MM.1S (cell line): ENCODE measurements at regions not wholly inside any gene's neighbourhood (a gene's known extent, or its start where the extent isn't known, plus 50 kb on each side); places are given as distances from the start of the nearest gene placed in this dataset.

ENCODE experiments used
- DNase-seq: peaks from one replicate; pipeline ENCODE4 v3.0.0-alpha.2; 2015
- H2AFZ ChIP-seq: fragments of 300-600 bp; sonication (generic); 2 replicates; pipeline ENCODE4 v1.6.0; 2016; ENCODE audit warnings: antibody characterized with exemption, low read length
- H3F3A ChIP-seq: fragments of 300-600 bp; sonication (generic); 2 replicates; pipeline ENCODE4 v1.6.1; 2016; ENCODE audit warnings: mild to moderate bottlenecking, antibody characterized with exemption, low read length, moderate library complexity, mixed read lengths; ENCODE audit not compliant: insufficient read depth
- H3K27ac ChIP-seq: fragments of 300-600 bp; sonication (generic); 2 replicates; pipeline ENCODE4 v1.5.1; 2016; ENCODE audit warnings: mild to moderate bottlenecking, low read length
- H3K27me3 ChIP-seq: fragments of 300-600 bp; sonication (generic); replicated peaks from 2 replicates; pipeline ENCODE4 v1.6.0; 2016; ENCODE audit warnings: low read length; ENCODE audit not compliant: insufficient read depth
- H3K36me3 ChIP-seq: fragments of 300-600 bp; sonication (generic); replicated peaks from 2 replicates; pipeline ENCODE4 v1.6.1; 2016; ENCODE audit warnings: mild to moderate bottlenecking, low read length, mixed read lengths; ENCODE audit not compliant: insufficient read depth
- H3K4me1 ChIP-seq: fragments of 300-600 bp; sonication (generic); 2 replicates; pipeline ENCODE4 v1.6.1; 2016; ENCODE audit warnings: low read length, mixed read lengths
- H3K4me2 ChIP-seq: fragments of 300-600 bp; sonication (generic); 2 replicates; pipeline ENCODE4 v1.6.0; 2016; ENCODE audit warnings: low read depth, low read length
- H3K4me3 ChIP-seq: fragments of 300-600 bp; sonication (generic); 2 replicates; pipeline ENCODE4 v1.5.1; 2016; ENCODE audit warnings: low read length, mixed read lengths
- H3K79me2 ChIP-seq: fragments of 300-600 bp; sonication (generic); 2 replicates; pipeline ENCODE4 v1.6.1; 2016; ENCODE audit warnings: mixed run types, low read length, mixed read lengths
- H3K9ac ChIP-seq: fragments of 300-600 bp; sonication (generic); 2 replicates; pipeline ENCODE4 v1.6.1; 2016; ENCODE audit warnings: low read length, mixed read lengths
- H3K9me2 ChIP-seq: fragments of 300-600 bp; sonication (generic); replicated peaks from 2 replicates; pipeline ENCODE4 v1.6.1; 2016; ENCODE audit warnings: mild to moderate bottlenecking, low read length, mixed read lengths; ENCODE audit not compliant: insufficient read depth
- H3K9me3 ChIP-seq: fragments of 300-600 bp; sonication (generic); replicated peaks from 2 replicates; pipeline ENCODE4 v1.6.1; 2016; ENCODE audit warnings: mild to moderate bottlenecking, low read length, mixed read lengths; ENCODE audit not compliant: insufficient read depth
- H4K20me1 ChIP-seq: fragments of 300-600 bp; sonication (generic); 2 replicates; pipeline ENCODE4 v1.6.1; 2016; ENCODE audit warnings: mild to moderate bottlenecking, low read length, moderate library complexity, mixed read lengths; ENCODE audit not compliant: insufficient read depth
- EZH2 ChIP-seq: fragments of 300-600 bp; sonication (generic); optimal IDR thresholded peaks from 2 replicates; pipeline ENCODE3; 2017; ENCODE audit warnings: low read depth, mild to moderate bottlenecking, antibody characterized with exemption, low read length, mixed read lengths
- EZH2phosphoT487 ChIP-seq: fragments of 300-600 bp; sonication (generic); IDR thresholded peaks from 2 replicates; pipeline ENCODE4 v1.6.1; 2018; ENCODE audit warnings: antibody characterized with exemption, low read length
- TF ChIP-seq, protein P1 (sequence below): fragments of 300-600 bp; sonication (generic); IDR thresholded peaks from 2 replicates; pipeline ENCODE4 v1.5.1; 2016; ENCODE audit warnings: antibody characterized with exemption, low read length, mixed read lengths

DNA sequence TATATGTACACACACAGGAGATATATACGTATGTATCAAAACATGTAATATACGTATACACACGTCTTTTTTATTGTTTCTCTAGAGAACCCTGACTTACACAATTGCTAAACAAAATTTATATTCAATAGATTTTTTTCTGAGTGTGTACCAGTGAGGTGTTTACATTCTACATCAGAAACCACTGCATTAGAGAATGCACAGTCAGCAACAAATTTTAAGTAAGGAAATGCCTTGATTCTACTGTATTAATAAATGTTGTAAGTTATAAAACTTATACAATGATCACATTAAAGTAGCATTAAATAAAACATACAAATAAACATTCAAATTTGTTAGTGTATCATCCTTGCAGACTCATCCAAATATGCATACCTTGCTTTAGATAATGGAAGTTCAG, 376.4 kb upstream of the FAM98A start:
- no peak overlapping the region for H3K4me2 ChIP-seq
- H3K27ac ChIP-seq, result no peak overlapping the region
- H3K4me3 ChIP-seq, result no peak overlapping the region
- H3K36me3 ChIP-seq, result no peaks in the 10 kb centered on the region
- H3K79me2 ChIP-seq, result no peaks in the 10 kb centered on the region
- no peak overlapping the region for H2AFZ ChIP-seq
- TF ChIP-seq EZH2 (no peak), EZH2phosphoT487 (no peak)
- TF ChIP-seq, protein P1, sequence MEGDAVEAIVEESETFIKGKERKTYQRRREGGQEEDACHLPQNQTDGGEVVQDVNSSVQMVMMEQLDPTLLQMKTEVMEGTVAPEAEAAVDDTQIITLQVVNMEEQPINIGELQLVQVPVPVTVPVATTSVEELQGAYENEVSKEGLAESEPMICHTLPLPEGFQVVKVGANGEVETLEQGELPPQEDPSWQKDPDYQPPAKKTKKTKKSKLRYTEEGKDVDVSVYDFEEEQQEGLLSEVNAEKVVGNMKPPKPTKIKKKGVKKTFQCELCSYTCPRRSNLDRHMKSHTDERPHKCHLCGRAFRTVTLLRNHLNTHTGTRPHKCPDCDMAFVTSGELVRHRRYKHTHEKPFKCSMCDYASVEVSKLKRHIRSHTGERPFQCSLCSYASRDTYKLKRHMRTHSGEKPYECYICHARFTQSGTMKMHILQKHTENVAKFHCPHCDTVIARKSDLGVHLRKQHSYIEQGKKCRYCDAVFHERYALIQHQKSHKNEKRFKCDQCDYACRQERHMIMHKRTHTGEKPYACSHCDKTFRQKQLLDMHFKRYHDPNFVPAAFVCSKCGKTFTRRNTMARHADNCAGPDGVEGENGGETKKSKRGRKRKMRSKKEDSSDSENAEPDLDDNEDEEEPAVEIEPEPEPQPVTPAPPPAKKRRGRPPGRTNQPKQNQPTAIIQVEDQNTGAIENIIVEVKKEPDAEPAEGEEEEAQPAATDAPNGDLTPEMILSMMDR, result no peak
- no peaks in the 10 kb centered on the region for H3K27me3 ChIP-seq
- no peaks in the 10 kb centered on the region for H3K9me2 ChIP-seq
- no peaks in the 10 kb centered on the region for H3K9me3 ChIP-seq
- no peaks in the 10 kb centered on the region for H4K20me1 ChIP-seq
- H3F3A ChIP-seq, result peaks cover 6% of the 10 kb centered on the region
- no peak for DNase-seq
- peaks cover 20% of the 10 kb centered on the region for H3K4me1 ChIP-seq
- no peak overlapping the region for H3K9ac ChIP-seq

DNA sequence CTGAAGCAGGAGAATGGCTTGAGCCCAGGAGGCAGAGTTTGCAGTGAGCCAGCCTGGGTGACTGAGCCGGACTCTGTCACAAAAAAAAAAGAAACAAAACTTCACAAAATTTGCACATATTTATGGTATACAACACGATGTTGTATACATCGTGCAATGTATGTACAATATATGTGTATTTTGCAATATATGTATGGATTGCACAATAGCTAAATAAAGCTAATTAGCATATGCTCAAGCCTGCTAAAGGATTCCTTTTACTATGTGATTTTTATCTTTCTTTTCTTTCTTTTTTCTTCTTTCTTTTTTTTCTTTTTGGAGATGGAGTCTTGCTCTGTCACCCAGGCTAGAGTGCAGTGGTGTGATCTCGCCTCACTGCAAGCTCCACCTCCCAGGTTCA, 368.0 kb upstream of the FAM98A start:
- H3K4me1 ChIP-seq, result no peaks in the 10 kb centered on the region
- no peak for DNase-seq
- no peaks in the 10 kb centered on the region for H3K27me3 ChIP-seq
- no peaks in the 10 kb centered on the region for H3K9me2 ChIP-seq
- H3K9me3 ChIP-seq, result no peaks in the 10 kb centered on the region
- no peak overlapping the region for H3K9ac ChIP-seq
- no peak overlapping the region for H3K4me2 ChIP-seq
- no peak overlapping the region for H3K27ac ChIP-seq
- no peaks in the 10 kb centered on the region for H4K20me1 ChIP-seq
- H3K36me3 ChIP-seq, result no peaks in the 10 kb centered on the region
- no peak for TF ChIP-seq EZH2
- TF ChIP-seq, protein P1, result no peak
- TF ChIP-seq EZH2phosphoT487, result no peak
- H3K4me3 ChIP-seq, result no peak overlapping the region
- no peaks in the 10 kb centered on the region for H3K79me2 ChIP-seq
- no peaks in the 10 kb centered on the region for H3F3A ChIP-seq
- no peak overlapping the region for H2AFZ ChIP-seq

DNA sequence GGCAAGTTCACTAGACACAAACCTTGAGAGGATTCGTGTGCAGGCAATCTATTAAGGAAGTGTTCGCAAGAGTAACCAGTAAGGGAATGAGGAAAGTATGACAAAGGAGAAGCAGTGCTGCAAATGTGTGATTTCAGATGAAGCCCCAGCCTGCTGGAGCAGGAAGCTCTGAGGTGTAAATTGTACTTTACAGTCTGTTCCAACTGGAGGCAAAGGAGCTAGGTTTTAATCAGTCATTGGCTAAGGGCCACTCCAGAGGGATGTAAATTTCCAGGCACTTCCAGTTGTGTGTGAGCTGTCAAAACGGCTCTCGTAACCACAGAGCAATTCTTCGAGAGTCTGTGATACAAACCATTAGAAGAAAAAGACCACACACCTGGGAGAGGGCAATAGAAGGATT, 359.5 kb upstream of the FAM98A start:
- H3K27me3 ChIP-seq, result no peaks in the 10 kb centered on the region
- no peaks in the 10 kb centered on the region for H3K9me2 ChIP-seq
- H3K36me3 ChIP-seq, result no peaks in the 10 kb centered on the region
- H3F3A ChIP-seq, result no peaks in the 10 kb centered on the region
- no peak overlapping the region for H3K27ac ChIP-seq
- no peaks in the 10 kb centered on the region for H3K9me3 ChIP-seq
- no peak for DNase-seq
- no peak overlapping the region for H3K4me2 ChIP-seq
- no peaks in the 10 kb centered on the region for H3K79me2 ChIP-seq
- no peaks in the 10 kb centered on the region for H3K4me1 ChIP-seq
- no peak overlapping the region for H3K9ac ChIP-seq
- H4K20me1 ChIP-seq, result no peaks in the 10 kb centered on the region
- TF ChIP-seq, protein P1, result no peak
- TF ChIP-seq EZH2phosphoT487 (no peak), EZH2 (no peak)
- no peak overlapping the region for H3K4me3 ChIP-seq
- no peak overlapping the region for H2AFZ ChIP-seq

DNA sequence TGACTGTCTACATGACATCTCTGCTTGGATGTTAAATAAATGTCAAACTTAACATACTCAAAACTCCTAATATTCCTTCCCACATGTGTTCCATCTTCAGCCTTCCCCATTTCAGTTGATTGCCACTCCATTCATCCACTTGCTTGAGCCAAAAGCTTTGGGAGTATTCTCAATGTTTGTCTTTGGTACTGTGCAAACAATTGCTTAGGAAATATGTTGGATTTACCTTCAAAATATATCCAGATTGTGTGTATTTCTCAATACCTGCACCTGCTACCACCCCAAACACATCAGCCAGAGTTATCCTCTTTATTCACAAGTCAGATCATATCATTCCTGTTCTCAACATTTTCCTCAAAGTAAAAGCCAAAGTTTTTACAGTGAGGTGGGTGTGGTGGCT, 350.3 kb upstream of the FAM98A start:
- TF ChIP-seq EZH2 (no peak), EZH2phosphoT487 (no peak)
- TF ChIP-seq, protein P1, result no peak
- no peak overlapping the region for H3K27ac ChIP-seq
- no peaks in the 10 kb centered on the region for H3K36me3 ChIP-seq
- no peak overlapping the region for H3K4me3 ChIP-seq
- H3K4me2 ChIP-seq, result no peak overlapping the region
- H2AFZ ChIP-seq, result no peak overlapping the region
- H3K4me1 ChIP-seq, result no peaks in the 10 kb centered on the region
- no peak for DNase-seq
- H3K27me3 ChIP-seq, result no peaks in the 10 kb centered on the region
- no peaks in the 10 kb centered on the region for H3K79me2 ChIP-seq
- H3K9me2 ChIP-seq, result no peaks in the 10 kb centered on the region
- no peaks in the 10 kb centered on the region for H3F3A ChIP-seq
- no peaks in the 10 kb centered on the region for H4K20me1 ChIP-seq
- no peaks in the 10 kb centered on the region for H3K9me3 ChIP-seq
- no peak overlapping the region for H3K9ac ChIP-seq
